ENCODE measurements at regions not wholly inside any gene's neighbourhood (a gene's known extent, or its start where the extent isn't known, plus 50 kb on each side); places are given as distances from the start of the nearest gene placed in this dataset.
"Not testable (repeated sequence)": the region's sequence is repeated elsewhere in the genome, so short reads cannot be mapped to it uniquely, and the experiment has no call there.

DNA sequence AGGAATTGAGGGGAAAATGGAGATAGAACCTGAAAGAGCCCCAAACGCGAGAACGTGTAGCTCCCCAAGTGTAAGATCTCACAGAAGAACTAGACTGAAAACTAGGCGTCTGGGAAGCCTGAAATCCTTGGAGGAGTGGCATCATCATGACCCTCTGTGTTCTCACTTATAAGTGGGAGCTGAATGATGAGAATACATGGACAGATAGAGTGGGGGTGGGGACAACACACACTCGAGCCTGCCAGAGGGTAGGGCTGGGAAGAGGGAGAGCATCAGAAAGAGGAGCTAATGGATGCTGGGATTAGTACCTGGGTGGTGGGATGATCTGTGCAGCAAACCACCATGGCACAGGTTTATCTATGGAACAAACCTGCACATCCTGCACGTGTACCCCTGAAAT lies 258.7 kb upstream of the NOTCH2NLA start:
- not testable (repeated sequence) for DNase-seq

DNA sequence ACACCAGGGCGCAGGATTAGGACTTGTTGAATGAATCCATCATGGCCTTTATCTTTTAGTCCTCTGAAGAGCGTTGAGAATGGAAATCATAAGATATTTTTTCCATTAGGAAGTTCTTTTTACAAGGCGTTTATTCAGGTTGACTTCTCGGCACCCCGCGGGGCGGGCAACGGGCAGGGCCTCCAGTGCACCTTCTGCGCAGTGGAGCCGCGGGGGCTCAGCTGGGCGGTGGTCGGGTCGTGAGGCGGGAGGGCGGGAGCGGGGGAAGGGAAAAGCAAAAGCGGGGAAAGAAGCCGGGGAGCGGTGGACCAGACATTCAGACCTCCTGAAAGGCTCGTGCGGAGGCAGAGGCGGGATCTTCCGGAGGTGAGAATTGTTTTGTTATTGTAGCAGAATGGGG lies 258.3 kb upstream of the NOTCH2NLA start:
- DNase-seq: not testable (repeated sequence)

DNA sequence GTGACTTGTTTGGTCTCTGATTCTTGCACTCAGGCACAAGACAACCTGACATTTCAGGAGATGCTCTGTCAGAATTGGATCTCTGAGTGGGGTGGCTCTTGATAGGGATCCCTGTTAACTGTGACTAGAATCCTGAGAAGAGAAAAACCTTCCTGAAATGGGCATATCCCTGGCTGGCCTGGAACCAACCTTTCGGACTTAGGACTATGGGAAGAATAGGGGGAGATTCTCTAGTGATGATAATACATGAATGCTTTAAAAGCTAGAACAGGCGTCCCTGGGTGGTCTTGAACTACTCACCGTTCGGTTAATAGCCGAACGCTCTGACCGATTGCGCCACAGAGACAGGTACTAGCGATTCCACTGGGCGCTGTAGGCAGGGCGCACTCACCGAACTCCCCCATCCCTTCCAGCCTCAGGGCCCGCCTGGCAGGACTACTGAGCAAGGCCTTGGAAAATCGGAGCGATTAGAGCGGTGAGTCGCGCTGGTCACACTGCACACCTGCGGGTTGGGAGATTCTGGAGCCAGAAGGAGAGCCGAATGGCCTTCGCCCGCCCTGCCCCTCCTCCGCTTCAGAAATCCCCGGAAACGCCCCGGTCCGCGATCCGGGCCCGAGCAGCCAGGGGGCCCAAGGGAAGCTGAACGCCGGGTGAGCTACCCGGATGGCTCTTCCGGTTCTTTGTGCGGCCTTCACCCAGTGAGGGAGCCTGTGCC lies 257.6 kb upstream of the NOTCH2NLA start:
- not testable (repeated sequence) for DNase-seq

DNA sequence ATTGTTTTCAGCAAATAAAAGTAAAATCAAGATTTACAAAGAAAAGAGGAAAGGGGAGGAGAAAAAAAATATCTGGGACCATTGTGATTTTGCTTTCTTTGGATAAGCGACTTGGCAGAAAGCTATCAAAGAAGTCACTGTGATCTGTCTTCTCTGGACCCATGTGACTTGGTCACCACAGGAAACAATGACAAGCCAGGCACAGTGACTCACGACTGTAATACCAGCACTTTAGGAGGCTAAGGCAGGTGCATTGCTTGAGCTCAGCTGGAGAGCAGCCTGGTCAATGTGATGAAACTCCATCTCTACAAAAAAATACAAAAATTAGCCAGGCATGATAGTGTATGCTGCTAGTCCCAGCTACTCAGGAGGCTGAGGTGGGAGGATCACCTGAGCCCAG lies 255.4 kb upstream of the NOTCH2NLA start:
- DNase-seq: not testable (repeated sequence)

DNA sequence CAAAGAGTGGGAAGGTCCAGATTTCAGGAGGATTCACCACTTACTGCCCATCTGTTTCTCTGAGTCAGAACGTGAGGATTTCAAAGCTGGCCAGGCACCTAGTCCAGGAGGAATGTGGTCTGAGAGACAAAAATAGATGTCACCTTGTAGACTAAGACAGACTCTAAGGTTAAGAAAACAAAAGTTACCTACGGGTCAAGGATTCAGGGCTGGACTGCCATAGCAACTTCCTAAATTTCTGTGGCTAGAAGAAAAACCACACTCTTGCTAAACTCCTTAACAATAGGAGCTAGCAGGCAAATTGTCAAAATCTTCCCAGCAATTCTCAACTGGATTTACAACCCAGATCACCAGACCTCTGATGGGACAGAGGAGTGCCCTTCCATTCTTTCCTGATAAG lies 250.4 kb upstream of the NOTCH2NLA start:
- DNase-seq: not testable (repeated sequence)

DNA sequence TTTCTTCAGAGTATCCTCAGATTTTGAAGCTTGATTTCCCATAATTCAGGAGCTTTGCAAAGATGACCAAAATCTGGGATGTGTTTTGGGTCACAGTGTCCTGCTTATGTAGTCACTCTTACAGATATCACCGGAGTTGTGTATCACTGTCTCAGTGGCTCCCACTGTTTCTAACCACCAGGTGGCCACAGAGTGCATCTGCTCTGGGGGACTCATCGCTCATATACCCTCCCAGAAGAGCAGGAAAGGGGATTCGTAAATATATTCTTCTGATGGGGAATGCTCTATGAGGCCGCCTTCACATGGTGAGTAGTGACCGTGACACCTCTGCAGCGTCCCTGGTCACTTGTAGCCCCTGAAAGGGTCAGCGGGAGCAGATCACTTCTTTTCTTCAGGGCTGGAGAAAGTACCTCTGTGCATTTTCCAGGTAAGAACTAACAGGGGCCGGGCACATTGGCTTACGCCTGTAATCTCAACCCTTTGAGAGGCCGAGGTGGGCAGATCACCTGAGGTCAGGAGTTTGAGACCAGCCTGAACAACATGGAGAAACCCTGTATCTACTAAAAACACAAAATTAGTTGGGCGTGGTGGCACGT lies 249.4 kb upstream of the NOTCH2NLA start:
- DNase-seq: peak; percentile 16

DNA sequence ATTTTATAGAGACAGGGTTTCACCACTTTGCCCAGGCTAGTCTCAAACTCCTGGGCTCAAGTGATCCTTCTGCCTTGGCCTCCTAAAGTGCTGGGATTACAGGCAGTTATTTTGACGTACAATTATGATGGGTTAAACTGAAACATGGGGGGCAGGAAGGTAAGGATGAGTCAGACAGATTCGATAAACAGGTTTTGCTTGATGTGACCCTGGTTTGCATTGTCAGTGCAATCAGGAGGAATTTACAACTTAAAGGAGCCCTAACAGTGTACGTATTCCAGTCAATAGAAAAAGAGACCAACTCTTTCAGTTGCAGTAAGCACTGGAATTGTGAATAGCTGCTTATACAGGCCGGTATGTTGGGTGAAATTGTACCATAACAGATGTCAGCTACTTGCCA lies 246.3 kb upstream of the NOTCH2NLA start:
- DNase-seq: not testable (repeated sequence)

DNA sequence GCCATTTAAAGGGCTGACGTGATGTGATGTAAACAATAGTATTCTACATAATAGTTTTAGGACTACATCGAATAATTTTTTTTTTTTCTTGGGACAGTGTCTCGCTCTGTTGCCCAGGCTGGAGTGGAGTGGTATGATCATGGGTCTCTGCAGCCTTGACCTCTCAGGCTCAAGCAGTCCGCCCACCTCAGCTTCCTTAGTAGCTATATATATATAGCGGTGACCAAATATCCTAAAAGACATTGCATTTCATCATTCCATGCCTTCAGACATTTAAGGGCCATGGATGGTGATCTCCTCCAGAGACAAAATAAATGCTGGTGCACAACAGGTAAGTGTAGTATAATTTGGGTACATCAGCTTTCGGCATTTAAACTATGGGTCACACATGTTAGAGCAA lies 245.4 kb upstream of the NOTCH2NLA start:
- DNase-seq: not testable (repeated sequence)

DNA sequence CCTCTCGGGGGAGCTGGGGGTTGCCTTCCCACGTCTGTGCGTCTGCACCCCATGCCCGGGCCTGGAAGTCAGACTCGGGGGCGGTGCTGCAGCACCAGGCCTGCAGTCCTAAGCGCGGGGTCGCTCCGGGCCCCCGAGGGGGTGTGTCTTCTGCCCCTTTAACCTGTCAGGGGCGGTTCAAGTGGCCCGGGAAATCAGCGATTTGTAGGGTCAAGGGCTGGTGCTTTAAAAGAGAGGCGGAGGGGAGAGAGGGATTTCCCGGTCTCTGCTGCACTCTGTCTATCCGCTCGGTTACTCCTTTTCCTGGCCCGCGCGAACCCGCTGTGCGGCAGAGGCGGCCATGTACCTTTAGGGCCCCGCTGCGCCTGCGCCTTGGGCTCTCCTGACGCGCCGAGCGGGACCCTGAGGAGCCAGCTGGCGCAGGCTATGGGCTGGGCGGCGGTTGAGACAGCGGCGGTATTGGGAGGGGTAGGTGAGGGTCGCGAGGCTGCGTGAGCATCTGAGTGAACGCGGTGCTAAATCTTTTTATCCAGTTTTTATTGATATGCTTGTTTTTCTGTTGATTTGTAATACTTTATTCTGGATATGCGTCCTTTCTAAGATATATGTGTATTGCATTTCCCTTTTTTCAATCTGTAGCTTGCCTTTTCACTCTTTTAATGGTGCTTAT lies 243.5 kb upstream of the NOTCH2NLA start:
- peak; percentile 81 for DNase-seq

DNA sequence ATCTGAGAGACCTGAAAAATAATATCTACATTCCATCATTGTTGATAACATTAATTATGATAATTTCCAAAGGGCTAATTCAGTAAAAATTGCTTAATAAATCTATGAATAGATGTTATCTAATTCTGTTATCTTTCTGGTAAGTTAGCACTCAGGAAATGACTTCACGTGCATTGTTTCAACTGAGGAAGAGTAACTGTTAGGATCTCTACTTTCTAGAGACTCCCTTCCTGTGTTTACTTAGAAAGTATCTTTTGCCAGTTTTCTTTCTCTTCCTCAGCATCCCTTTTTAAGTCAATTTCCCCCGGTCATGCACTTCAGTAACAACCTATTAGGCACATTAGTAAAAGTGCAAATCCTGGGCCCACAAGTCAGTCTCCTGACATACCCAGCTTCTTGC lies 231.1 kb upstream of the NOTCH2NLA start:
- not testable (repeated sequence) for DNase-seq

DNA sequence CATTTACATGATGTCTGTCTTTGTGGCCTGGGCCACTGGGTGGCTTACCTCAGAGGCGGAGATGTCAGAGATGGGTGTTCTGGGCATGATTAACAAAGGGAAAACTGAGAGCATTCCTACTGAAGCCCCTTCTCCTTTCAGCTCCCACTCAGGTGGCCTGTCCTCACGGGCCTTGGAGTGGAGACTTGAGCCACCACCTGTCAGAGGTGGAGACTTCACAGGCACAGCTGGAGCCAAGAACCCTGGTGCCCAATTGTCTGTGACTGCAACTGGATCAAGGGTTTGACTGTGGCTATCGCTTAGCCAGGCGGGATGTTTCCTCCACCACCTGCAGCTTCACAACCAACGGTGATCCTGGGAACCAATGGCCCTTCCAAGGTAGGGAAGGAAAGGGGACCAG lies 230.5 kb upstream of the NOTCH2NLA start:
- not testable (repeated sequence) for DNase-seq

DNA sequence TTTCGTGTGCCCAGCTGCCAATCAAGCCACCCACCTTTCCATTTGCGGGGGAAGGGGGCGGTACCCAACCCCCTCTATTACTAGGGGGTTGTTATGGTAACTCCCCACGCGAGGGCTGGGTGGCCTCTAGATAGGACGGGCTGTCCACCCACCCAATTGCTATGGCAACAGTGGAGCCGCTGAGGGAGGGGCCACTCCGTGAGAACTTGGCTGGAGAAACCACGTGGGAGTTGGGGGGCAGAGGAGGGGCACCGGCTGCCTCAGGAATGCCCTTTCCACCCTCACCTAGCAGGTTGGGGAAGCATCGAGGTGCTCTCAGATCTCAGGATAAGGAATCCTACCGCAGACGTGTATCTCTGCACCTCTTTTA lies 220.0 kb upstream of the NOTCH2NLA start:
- not testable (repeated sequence) for DNase-seq

DNA sequence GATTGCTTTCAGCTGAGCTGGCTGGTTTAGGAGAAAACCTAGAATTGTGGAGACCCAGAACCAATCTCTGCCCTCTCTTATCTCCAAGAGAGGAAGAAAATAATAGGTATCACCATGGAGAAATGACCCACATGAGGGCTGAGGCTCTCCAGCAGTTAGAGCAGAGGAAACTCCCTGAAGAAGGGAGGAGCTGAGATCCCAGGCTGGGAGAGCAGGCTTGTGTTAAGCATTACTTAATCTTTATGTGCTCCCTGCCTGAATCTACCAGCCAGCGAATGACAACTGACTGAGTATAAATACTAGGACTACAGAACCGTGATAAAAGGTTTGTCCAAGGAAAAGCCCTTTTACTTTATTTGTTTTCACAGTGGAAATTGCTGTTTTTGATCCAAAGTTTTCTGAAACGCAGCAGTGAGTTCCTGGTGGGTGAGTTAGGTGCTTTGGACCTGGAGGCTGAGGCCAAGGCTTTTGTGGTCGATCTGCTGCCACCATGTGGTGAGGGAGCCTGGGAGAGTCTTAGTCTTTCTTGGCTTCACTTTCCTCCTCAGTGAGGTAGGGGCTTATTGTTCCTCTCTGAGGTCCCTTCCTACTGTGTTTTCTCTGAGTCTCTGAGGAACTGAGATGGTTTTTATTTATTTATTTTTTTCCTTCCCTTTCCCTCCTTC lies 219.5 kb upstream of the NOTCH2NLA start:
- DNase-seq: peak; percentile 61

DNA sequence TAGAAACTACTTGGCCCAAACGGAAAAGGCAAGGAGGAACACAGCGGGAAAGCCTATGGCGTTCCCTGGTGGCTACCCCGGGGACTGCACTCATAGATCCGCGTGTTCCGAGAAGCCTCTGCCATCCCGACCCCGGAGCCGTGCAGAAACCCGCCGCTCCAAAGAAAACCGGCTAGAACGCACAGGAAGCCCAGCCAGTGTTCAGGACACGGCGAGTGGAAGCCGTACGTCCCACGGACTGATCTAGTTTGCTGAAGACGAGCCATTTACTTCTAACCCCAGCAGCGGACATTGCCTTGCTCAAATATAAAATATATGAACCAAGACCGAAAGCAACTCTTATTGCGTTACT lies 215.0 kb upstream of the NOTCH2NLA start:
- peak; percentile 22 for DNase-seq

DNA sequence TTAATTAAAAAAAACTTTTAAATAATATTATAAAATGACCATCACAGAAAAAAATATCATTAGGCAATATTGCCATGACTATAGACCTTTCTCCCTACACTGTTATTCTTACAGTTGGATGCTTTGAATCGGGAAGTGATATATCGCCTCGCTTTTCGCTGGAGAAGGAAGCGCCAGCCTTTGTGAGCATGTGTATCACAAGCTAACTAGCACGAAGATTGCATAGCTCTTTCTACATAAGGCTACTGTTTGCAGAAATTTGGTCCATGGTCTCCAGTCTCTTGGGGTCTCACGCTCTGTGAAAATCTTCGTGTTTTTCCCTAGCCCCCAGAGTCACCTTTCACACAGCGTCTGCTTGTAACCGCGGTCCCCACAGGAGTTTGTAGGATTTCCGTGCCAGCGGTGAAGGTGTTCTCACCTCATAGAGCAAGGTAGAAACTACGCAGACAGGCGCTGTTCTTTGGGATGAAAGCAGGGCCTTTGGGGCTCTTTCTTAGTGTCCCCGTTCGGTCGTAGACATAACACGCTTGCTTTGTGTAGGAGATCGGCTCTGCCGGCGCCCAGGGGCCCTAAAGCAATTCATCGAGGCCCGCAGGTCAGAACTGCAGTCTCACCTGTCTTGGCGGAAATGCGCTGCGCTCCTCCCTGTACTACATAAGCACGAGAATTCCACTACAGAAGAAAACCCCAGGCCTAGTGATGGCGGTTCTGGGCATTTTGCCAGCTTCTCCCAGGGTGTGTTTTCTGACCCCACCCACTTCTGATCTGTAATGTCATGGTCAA lies 214.5 kb upstream of the NOTCH2NLA start:
- not testable (repeated sequence) for DNase-seq

DNA sequence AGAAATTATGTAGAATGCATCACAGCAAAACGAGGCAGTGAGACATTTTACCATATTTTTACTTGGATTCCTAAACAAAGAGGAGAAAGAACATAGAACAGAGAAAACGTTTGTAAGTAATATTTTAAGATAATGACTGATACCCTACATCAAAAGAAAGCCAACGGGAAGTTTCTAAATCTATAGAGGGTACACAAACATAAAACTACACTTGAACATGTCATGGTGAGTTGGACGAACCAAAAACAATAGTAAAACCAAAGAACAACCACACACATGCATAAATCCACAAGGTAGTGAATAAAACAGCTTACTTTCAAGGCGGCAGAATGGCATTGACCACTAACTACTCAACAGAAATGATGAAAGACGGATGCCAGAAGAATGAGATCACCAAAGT lies 209.7 kb upstream of the NOTCH2NLA start:
- not testable (repeated sequence) for DNase-seq

DNA sequence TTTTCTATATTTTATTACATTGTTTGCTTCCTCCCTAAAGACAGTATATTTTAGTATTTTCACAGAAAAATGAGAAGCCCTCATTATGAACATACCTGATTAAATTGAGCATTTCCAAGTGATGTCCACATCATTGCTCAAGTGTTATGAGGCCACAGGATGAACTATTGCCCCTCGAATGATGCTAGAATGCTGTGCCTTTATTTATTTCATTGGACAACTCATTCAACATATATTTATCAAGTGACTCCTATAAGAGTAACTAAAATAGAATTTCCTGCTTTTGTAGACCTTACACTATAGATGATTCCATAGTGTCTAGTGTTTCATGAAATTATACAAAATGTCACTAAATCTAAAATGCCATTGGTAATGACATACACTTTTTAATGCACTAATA lies 187.8 kb upstream of the NOTCH2NLA start:
- DNase-seq: not testable (repeated sequence)

DNA sequence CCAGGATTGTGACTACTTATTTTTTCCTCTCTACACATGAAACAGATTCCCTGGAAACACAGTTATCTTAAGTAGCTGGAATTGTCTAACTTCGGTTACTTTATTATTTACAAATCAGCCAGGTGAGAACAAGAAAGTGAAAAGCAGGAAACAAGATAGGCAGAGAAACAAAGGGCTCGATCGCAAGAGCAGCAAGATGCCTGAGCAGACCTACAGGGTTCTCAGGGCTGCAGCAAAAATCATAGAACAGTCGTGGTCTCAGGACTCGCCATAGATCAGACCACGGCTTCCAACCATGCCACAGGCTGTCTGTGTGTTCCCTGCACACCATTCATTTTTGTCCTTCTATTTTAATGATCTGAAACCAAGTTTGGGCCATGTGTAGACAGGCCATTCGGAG lies 186.2 kb upstream of the NOTCH2NLA start:
- not testable (repeated sequence) for DNase-seq

DNA sequence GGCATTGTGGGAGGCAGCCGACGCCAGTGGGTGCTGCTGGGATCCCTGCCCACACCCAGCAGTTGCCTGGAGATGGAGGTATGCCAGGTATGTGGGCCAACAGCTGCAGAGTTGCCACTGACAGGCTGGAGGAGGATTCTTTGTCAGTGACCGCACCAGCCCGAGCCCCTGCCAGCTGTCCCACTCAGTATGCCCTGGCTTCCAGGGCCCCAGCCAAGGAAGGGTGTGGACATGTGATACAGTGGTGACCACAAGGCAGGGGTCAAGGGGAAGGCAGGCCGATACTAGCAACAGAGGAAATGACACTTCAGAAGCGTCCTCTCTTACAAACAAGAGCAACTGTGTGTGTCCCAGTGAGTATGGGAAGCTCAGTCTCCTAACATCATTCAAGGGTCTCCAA lies 185.1 kb upstream of the NOTCH2NLA start:
- peak; percentile 20 for DNase-seq

DNA sequence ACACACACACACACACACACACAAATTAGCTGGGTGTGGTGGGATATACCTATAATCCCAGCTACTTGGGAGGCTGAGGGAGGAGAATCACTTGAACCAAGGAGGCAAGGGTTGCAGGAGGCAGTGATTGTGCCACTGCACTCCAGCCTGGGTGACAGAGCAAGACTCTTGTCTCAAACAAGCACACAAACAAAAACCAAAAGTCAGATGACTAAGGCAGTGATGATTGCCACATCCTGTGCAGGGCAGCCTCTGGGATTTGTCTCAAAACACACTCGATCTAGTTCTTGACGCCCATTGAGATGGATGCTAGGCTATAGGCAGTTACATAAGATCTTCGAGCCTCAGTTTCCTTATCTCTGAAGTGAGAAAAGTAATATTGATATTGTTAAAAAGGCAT lies 183.1 kb upstream of the NOTCH2NLA start:
- peak; percentile 82 for DNase-seq

DNA sequence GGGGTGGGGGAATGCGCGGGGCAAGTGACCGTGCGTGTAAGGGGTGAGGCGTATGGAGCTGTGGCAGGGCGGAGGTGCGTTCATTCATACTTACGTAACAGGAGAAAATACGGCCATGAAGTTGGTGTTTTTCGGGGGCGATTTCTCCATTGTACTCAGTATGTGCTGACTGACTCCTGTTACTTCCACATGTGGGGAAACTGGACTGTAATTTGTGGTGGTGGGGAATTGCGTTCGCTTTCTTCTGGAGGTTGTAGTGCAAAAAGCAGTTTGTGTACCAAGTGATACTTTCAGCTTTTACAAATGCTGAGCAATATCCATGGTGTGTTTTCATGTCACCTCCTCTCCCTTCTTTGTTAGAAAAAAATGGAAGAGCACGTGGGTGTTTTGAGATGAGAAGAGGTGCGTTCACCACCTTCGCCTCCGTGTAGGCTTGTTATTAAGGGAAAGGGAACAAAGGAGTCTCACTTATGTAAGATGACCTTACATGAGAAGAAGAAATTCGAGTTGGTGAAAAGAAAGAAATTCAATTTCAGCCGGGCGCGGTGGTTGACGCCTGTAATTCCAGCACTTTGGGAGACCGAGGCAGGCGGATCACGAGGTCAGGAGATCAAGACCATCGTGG lies 181.1 kb upstream of the NOTCH2NLA start:
- peak; percentile 64 for DNase-seq

DNA sequence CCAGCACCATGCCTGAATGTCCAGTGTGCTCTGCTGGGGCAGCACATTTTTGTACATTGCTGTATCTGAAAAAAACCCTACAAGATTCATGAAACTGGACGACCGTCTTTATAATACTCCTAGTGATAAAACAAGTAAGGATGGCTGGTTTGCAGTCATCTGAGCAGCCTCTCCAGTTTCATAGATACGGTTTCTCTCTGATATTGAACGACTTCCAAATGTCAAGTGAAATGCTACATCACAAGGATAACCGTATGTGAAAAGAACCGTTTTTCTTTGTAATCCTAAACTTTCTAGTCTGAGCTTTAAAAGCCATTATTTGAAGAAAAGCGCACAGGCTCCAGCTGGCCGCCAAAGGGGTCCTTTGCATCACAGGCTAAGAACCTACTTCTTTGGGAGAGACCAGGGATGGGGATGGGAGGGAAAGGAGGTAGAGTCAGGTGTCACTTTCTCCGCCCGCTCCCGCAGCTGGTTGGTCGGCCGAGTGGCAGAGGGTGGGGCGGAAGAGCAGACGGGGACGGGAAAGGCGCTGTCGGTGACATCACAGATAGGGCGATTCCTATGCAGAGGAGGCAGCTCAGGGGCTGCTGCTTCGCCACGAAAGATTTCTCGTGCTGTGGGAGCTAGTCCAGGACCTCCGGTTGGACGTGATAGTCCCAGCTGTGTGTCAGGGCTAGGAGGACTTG lies 180.4 kb upstream of the NOTCH2NLA start:
- peak; percentile 43 for DNase-seq
